HG02885 (cell line): ENCODE measurements at regions not wholly inside any gene's neighbourhood (a gene's known extent, or its start where the extent isn't known, plus 50 kb on each side); places are given as distances from the start of the nearest gene placed in this dataset.
"Not testable (repeated sequence)": the region's sequence is repeated elsewhere in the genome, so short reads cannot be mapped to it uniquely, and the experiment has no call there.

Experiments
- ATAC-seq: cut with Tn5 transposase; IDR thresholded peaks from one replicate; pipeline ENCODE4 v1.9.1; 2021; ENCODE audit warnings: mild to moderate bottlenecking; ENCODE audit not compliant: unreplicated experiment, poor library complexity

DNA sequence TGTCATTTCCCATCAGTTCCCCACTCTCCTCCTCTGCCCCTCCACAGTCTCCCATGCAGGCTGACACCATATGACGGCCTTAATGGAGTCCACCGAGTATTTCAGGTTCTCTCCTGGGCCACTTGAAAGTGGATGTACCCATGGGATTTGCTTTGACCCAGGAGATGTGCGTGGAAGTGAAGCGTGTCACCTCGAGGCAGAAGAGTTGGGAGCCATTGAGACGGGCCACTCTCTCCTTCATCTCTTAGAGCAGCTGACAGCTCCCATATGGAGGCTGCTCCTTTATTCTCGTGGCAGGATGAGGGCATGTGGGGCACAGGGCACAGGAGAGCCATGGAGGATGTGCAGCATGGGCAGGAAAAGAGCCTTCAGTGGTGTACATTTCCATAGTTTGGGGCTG is 144.7 kb upstream of the CRYM start:
- not testable (repeated sequence) for ATAC-seq

DNA sequence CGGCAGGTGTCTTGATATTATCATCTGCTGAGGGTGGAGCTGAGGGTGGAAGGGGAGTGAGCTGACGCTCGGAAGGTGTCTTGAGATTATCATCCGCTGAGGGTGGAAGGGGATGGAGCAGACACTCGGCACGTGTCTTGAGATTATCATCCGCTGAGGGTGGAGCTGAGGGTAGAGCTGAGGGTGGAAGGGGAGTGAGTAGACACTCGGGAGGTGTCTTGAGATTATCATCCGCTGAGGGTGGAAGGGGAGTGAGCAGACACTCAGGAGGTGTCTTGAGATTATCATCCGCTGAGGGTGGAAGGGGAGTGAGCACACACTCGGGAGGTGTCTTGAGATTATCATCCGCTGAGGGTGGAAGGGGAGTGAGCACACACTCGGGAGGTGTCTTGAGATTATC is 126.6 kb upstream of the CRYM start:
- not testable (repeated sequence) for ATAC-seq

DNA sequence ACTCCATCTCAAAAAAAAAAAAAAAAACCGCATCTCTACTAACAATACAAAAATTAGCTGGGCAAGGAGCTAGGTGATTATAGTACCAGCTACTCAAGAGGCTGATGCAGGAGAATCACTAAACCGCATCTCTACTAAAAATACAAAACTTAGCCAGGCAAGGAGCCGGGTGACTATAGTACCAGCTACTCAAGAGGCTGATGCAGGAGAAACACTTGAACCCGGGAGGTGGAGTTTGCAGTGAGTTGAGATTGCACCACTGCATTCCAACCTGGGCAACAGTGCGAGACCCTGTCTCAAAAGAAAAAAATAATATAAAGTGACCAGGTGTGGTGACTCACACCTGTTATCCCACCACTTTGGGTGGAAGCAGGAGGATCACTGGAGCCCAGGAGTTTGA is 119.8 kb upstream of the CRYM start:
- ATAC-seq: not testable (repeated sequence)

DNA sequence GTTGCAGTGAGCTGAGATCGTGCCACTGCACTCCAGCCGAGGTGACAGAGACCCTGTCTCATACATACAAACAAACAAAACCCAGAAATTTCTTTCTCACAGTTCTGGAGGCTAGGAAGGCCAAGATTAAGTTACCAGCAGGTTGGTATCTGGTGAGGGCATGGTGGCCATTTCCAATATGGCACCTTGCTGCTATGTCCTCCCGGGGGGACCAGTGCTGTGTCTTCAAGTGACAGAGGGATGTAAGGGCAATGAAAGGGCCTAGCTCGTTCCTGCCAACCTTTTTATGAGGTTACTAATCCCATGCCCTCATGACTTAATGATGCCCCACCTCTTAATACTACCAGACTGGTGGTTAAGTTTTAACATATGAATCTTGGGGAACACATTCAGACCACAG is 118.5 kb upstream of the CRYM start:
- ATAC-seq: not testable (repeated sequence)

DNA sequence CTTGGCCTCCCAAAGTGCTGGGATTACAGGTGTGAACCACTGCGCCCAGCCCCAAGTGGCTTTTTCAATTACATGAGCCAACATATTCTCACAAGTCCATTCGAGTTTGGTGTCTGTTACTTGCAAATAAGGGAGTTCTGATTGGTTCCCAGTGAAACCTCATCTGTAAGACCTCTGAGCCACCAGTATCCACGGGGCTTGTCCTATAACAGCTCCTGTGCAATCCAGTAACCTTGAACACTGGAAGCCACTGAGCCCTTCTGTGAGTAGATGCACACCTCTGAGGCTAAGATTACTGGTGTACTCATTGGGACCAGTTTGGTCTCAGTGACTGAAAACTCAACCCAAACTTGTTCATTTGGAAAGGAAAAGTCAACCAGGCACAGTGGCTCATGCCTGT is 112.5 kb upstream of the CRYM start:
- not testable (repeated sequence) for ATAC-seq

DNA sequence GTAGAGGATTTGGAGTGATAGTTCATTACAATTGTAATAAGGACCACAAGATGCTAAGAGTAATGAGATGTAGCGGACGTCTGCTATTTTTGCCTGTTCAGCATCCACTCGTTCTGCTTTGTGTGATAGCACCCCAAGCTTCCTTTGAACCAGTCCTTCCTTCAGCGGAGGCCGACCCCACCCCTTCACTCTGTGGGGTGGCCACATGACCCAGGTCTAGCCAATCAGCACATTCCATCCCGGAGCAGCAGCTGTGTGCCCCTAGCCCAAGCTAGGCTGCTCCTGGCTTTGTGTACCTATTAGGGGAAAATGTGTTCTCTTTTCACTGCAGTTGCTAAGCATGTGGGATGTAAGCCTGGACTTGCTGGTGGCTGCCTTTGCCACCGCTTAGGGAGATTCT is 111.8 kb upstream of the CRYM start:
- ATAC-seq: not testable (repeated sequence)

DNA sequence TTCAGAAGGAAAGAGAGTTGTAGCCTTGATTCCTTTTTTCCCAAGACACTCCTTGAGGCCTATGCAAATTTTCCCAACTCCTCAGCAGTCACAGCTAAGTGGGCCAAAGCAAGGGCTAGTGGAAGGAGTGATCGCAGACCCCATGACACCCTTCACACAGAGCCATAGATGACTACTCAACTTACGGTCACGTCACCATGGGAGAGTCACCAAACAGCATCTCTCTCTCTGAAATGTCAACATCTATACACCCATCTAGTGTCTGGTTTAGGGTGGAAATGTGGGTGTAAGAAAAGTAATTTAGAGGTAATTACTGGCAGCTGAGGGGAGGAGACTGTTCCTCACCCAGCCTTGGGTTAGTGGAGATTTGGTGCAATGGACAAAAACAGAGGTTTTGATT is 109.7 kb upstream of the CRYM start:
- ATAC-seq: not testable (repeated sequence)

DNA sequence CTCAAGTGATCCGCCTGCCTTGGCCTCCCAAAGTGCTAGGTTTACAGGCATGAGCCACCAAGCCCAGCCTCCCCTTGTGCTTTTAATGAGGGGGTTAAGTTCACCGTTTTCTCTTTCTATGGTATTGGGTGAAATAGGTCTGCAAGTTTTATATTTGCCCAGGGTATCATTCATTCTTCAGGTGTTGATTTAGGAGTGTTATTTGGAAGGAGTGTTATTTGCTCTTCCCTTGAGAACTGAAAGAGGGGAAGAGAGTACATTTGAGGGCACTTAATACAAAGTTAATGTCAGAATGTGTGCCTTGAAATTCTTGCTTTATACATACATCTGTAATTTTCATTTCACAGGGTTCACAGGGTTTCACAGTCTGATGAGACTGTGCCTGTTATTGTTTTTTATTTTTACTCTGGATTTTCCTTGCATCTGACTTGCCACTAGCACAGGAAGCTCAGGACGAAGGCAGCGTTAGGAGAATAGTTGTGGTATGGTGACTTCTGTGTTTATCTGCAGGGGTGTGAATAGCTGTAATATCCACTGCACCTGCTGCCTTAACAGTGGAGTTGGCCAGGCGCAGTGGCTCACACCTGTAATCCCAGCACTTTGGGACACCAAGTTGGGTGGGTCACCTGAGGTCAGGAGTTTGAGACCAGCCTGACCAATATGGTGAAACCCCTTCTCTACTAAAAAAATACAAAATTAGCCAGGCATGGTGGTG is 108.3 kb upstream of the CRYM start:
- not testable (repeated sequence) for ATAC-seq

DNA sequence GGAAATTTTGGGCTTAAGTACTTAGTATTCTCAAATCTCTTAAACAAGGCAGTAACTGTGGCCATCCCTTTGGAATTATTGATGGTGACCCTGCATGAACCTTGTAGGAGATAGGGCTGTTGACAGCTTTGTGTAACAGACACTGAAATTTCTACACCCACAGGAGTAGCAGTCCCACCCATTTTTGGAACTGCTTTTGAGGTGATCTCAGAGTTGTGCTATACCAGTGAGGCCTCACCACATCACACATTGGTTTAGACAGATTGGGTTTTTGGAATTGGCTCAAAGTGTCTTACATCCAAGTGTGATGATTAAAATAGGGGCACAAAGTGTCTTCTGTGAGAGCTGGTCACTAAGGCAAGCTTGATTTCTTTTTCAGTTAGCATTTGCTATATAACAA is 105.6 kb upstream of the CRYM start:
- not testable (repeated sequence) for ATAC-seq

DNA sequence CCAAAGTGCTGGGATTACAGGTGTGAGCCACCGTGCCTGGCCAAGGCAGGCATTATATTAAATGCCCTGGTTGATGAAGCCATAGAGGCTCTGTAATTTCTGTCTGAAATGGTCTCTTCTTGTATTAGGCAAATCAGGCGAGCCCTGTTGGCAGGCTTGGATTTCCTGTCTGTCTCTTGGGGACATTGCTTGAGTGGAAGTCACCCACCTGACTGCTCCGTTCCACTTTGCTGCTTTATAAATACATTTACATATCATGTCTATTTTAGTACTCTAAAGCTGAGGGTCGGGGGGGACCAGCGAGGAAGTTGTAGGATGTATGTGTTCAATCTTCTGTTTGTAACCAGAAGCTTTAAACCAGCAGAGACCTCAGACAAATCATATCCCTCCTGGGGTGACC is 101.6 kb upstream of the CRYM start:
- ATAC-seq: not testable (repeated sequence)

DNA sequence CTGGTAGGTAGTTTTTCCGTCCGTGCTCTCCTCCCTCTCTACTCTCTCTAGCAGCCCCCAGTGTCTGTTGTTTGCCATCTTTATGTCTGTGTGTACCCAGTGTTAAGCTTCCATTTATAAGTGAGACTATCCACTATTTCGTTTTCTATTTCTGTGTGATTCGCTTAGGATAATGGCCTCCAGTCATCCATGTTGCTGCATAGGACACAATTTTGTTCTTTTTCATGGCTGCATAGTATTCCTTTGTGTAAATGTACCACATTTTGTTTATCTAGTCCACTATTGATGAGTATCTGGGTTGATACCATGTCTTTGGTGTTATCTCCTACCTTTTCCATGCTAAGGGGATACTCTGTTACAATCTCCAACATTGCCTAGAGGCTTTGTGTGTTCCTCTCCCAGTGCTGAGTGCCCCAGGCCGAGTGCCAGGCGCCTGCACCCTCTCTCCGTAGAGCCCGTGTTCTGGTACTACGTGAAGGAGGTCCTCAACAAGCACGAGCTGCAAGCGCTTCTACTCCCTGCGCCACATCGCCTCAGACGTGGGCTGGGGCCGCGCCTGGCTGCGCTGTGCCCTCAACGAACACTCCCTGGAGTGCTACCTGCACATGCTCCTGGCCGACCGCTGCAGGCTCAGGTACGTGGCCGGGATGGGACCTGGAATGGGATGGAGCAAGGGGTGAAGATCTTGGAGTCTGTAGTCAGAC is 98.3 kb upstream of the CRYM start:
- ATAC-seq: not testable (repeated sequence)

DNA sequence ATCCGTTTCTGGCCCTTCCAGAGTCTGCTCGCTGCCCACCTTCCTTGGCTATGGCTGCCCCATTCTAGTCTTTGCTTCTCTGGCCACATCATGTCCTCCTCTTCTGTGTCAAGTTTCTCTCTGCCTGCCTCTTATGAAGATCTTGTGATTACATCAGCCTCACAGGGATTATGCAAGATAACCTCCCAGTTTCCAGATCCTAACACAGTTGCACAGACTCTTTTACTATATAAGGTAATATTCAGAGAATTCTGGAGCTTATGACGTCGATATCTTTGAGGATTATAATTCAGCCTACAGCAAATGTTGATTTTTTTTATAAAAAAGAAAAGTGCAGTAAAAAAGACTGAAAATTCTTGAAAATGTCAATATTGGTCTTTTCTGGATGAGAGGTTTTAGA is 97.2 kb upstream of the CRYM start:
- not testable (repeated sequence) for ATAC-seq

DNA sequence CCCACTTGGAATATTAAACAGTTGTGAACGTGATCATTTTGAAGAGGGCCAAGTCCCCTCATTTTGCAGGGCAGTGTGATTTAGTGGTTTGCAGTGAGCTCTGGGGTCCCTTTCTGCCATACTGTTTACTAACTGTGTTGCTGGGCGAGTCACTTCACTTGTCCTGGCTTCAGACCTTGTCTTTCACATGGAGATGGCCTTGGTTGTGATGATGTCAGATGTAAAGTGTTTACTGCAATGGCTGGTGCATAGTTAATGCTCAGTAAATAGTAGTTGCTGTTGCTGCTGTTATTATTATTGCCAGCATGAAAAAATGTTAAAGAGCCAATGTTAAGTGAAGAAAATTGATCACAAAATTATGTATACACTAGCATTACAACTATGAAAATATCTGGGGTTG is 95.4 kb upstream of the CRYM start:
- not testable (repeated sequence) for ATAC-seq

DNA sequence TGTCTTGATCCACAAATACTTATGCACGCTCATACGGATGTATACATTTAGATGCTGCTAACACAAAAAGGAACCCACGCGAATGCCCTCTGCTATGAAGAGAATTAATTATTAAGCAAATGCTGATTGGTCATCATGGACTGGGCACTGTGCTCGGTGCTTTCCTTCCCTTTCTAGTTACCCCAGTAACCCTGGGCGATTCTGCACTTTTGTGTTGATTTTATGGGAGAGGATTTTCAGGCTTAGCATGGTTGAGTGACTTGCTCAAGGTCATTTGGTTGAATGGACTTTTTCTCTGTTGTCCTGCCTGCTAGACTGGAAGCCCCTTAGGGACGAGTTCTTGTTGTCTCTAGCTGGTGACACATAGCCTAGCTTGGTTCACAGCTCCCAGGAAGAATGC is 94.8 kb upstream of the CRYM start:
- ATAC-seq: not testable (repeated sequence)

DNA sequence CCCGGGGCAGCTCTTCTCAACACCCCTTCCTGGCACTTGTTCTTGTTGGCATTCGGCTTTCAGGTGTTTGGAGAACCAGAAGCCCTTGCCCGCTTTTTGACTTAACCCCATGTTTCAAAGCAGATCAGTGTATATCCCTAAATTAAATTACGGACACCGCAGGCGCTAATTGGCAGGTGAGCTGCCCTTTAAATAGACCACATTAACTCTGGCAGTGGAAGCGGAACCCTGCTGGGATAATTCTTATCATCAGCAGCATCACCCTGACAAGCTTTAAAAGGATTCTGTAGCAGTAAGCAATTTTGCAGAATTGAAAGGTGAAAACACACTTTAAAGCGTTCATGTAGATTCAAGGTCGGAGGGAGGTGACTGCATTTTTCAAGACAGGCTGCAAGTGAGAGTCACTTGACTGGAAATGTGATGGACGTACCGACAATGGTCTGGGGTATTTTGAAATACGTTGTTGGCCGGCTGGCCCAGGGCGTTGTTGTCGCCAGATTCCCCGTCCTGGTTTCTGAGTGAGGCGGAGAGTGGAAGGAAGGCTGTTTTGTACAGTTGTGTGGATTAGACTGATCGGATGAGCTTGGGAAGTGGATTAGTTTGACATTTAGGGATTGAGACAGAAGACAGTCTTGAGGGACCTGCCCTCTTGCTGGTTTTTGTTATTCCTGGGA is 94.2 kb upstream of the CRYM start:
- not testable (repeated sequence) for ATAC-seq

DNA sequence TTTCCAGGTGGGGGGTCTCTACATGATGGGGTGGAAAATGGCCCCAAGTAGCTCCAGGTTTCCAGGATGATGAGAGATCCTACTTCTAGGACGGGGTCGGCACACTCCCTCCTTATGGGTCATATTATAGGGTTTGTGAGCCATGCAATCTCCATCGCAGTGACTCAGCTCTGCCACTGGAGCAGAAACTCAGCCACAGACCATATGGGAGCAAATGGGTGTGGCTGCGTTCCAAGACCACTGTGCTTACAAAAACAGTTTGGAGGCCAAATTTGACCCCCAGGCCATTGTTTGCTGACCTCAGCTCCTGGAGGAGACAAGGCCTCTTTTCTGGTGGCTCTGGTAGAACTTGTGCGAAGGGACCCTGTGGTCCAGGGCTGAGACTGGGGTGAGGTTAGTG is 92.7 kb upstream of the CRYM start:
- ATAC-seq: not testable (repeated sequence)

DNA sequence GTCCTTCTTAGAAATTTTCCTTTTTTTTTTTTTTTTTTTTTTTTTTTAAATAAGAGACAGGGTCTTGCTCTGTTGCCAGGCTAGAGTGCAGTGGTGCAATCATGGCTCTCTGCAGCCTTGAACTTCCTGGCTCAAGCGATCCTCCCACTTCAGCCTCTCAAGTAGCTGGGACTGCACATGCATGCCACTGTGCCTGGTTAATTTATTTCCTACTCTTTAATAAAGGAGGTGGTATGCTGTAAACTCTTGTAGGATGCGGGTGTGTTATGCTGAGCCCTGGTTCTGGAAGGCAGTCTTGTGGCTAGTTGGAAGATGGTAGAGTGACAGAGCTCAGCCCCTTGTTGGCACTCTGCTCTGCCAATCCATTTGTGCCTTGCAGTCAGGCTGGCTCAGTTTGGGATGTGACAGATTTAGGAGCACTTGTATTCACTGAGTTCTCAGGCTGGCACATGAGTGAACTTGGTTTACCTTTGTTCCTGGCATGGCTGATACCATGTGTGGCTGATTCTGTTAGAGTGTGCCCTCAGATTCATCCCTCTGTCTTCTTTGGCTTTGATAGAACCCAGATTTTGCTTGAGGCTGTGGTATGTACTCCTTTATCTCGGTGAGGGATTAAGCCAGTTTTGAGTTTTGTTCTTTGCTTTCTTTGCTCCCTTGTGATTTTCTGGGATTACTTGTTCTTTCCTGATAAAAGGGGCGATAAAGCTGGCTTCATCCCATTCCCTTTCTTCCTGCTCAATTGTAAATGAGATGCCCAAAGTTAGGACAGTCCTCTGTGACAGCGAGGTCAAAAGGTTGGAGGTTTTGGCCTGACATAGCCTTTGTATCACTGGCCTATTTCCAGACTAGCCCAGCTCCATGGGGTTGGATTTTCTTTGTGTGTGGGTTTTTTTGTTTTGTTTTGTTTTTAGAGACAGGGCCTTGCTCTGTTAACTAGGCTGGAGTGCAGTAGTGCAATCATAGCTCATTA is 91.2 kb upstream of the CRYM start:
- ATAC-seq: not testable (repeated sequence)

DNA sequence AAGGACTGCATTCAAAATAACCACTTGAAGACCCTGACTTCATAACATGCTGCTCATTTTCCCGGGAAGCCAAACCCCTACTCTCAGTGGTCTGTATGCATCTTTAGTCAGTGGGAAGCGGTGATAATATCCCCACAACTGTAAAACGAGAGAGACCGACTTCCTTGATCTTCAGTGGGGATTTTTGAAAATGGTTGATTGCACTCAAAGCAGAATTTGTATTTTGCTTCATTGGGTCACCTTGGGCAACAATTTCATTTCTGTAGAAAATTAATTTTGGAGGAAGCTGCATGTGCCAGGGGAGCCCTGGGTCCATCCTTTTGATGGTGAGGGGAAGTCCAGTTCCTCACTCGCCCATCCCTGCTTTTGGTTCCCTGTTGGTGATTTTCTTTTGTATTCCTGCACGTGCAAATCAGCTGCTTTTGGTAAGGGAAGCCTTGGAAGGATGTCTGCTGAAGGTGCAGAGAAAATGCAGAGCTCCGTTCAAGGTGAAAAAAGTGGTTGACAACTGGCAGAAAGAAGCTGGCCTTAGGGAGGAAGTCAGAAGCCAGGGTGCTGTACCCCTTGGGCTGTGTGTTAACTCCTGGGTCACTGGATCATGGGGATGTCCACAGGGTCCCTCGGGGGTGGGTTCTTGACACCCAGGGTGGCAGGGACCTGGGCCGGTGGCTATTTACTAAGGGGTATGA is 89.8 kb upstream of the CRYM start:
- ATAC-seq: not testable (repeated sequence)

DNA sequence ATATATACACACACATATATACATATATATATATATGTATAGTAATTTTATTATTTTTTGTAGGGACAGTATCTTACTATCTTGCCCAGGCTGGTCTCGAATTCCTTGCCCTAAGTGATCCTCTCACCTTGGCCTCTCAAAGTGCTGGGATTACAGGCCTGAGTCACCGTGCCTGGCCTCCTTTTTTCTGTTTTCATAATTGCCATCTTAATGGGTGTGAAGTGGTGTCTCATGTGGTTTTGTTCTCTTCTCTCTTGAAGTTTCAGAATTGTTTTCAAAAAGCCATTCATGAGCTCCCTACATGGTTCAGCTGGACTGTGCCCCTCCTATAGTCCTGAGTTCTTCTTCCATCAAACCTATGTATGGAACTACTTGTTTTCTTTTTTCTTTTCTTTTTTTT is 88.9 kb upstream of the CRYM start:
- ATAC-seq: peak; percentile 42

DNA sequence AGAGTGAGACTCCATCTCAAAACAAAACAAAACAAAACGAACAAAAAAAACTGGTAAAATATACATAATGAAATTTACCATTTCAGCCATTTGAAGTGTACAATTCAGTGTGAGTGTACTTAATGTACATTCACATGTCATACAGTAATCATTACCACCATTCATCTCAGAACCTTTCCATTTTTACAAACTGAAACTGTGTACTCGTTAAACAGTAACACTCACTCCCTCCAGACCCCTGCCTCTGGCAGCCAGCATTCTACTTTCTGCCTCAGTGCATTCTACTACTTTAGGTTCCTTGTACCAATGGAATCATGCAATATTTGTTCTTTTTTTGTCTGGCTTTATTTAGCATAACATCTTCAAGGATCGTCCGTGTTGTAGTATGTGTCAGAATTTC is 87.5 kb upstream of the CRYM start:
- not testable (repeated sequence) for ATAC-seq
